GM23248 (cell line): ENCODE measurements at regions not wholly inside any gene's neighbourhood (a gene's known extent, or its start where the extent isn't known, plus 50 kb on each side); places are given as distances from the start of the nearest gene placed in this dataset.

Experiments used
- DNase-seq: peaks from one replicate; pipeline ENCODE4 v3.0.0-alpha.2; 2015
- H2AFZ ChIP-seq: fragments of 200-600 bp; sonication (generic); 2 replicates; pipeline ENCODE4 v1.6.1; 2016; ENCODE audit warnings: antibody characterized with exemption
- H3F3A ChIP-seq: fragments of 200-600 bp; sonication (generic); 2 replicates; pipeline ENCODE4 v1.6.1; 2016; ENCODE audit warnings: mild to moderate bottlenecking, antibody characterized with exemption, mixed run types; ENCODE audit not compliant: insufficient read depth
- H3K27ac ChIP-seq: fragments of 200-600 bp; sonication (generic); 2 replicates; pipeline ENCODE4 v1.5.1; 2016; ENCODE audit warnings: mild to moderate bottlenecking
- H3K27me3 ChIP-seq: fragments of 200-600 bp; sonication (generic); replicated peaks from 2 replicates; pipeline ENCODE4 v1.6.1; 2016; ENCODE audit warnings: mild to moderate bottlenecking; ENCODE audit not compliant: insufficient read depth
- H3K36me3 ChIP-seq: fragments of 200-600 bp; sonication (generic); 2 replicates; pipeline ENCODE4 v1.6.1; 2016; ENCODE audit warnings: low read depth, mild to moderate bottlenecking
- H3K4me1 ChIP-seq: fragments of 200-600 bp; sonication (generic); 2 replicates; pipeline ENCODE4 v1.6.1; 2016; ENCODE audit warnings: mild to moderate bottlenecking; ENCODE audit not compliant: insufficient read depth
- H3K4me2 ChIP-seq: fragments of 200-600 bp; sonication (generic); one replicate; pipeline ENCODE4 v1.6.1; 2016; ENCODE audit warnings: mild to moderate bottlenecking; ENCODE audit not compliant: unreplicated experiment
- H3K4me3 ChIP-seq: fragments of 200-600 bp; sonication (generic); 2 replicates; pipeline ENCODE4 v1.5.1; 2016; ENCODE audit warnings: mild to moderate bottlenecking
- H3K79me2 ChIP-seq: fragments of 200-600 bp; sonication (generic); 2 replicates; pipeline ENCODE4 v1.6.1; 2016; ENCODE audit warnings: mild to moderate bottlenecking; ENCODE audit not compliant: insufficient read depth
- H3K9ac ChIP-seq: fragments of 200-600 bp; sonication (generic); 2 replicates; pipeline ENCODE4 v1.6.1; 2016; ENCODE audit warnings: mild to moderate bottlenecking
- H3K9me2 ChIP-seq: fragments of 200-600 bp; sonication (generic); 2 replicates; pipeline ENCODE4 v1.6.1; 2016; ENCODE audit warnings: mixed run types, mild to moderate bottlenecking, moderate library complexity; ENCODE audit not compliant: insufficient read depth
- H3K9me3 ChIP-seq: fragments of 200-600 bp; sonication (generic); one replicate; pipeline ENCODE4 v1.6.1; 2017; ENCODE audit warnings: low read depth
- H4K20me1 ChIP-seq: fragments of 200-600 bp; sonication (generic); 2 replicates; pipeline ENCODE4 v1.6.0; 2016; ENCODE audit not compliant: insufficient read depth
- EZH2 ChIP-seq: fragments of 200-600 bp; sonication (generic); IDR thresholded peaks from 2 replicates; pipeline ENCODE4 v1.6.1; 2018; ENCODE audit warnings: antibody characterized with exemption, mild to moderate bottlenecking; ENCODE audit not compliant: insufficient read depth, poor library complexity, severe bottlenecking
- EZH2phosphoT487 ChIP-seq: fragments of 200-600 bp; sonication (generic); IDR thresholded peaks from 2 replicates; pipeline ENCODE4 v1.6.1; 2018; ENCODE audit warnings: antibody characterized with exemption, moderate library complexity, mild to moderate bottlenecking, low read depth; ENCODE audit not compliant: insufficient read depth
- WGBS, 2 experiments: methylation state at CpG; one replicate each; pipeline ENCODE4 v1.1.6; 2015 to 2017; ENCODE audit warnings: low lambda C conversion rate in 2 of 2, low coverage in 1 of 2; ENCODE audit errors: missing lambda C conversion rate in 2 of 2; 5-methylcytosine and 5-hydroxymethylcytosine counted together
- in situ Hi-C: fragments of 300-500 bp; cut with MboI; formaldehyde crosslinking; loops from 2 replicates; pipeline ENCODE4 v1.15.0; 2020

- WGBS, 2 experiments: 32 to 64% methylated on average over 1 of the region's 1 CpG
- in situ Hi-C loops: no loop called here
- H4K20me1 ChIP-seq: no peaks in the 10 kb centered on the region
- TF ChIP-seq EZH2phosphoT487: no peak
- no peak for TF ChIP-seq EZH2
- no peak overlapping the region for H3K4me2 ChIP-seq
- 0 out of 2 replicates have a peak, but pooled peaks cover 4% of the 10 kb centered on the region for H3K27me3 ChIP-seq
- no peaks in the 10 kb centered on the region for H3F3A ChIP-seq
- H3K79me2 ChIP-seq: no peaks in the 10 kb centered on the region
- no peak overlapping the region for H3K27ac ChIP-seq
- no peak for DNase-seq
- no peak overlapping the region for H3K9ac ChIP-seq
- H3K9me2 ChIP-seq: no peaks in the 10 kb centered on the region
- no peaks in the 10 kb centered on the region for H3K4me1 ChIP-seq
- H3K36me3 ChIP-seq: no peaks in the 10 kb centered on the region
- no peak overlapping the region for H3K4me3 ChIP-seq
- H3K9me3 ChIP-seq: no peaks in the 10 kb centered on the region
- no peak overlapping the region for H2AFZ ChIP-seq
These were observed 51.2 kb upstream of the ABCC4 start for GRCh38 chr13:95352486-95352885.

GRCh38 chr13:95354156-95354555 lies 52.9 kb upstream of the ABCC4 start:
- H3K9me3 ChIP-seq: no peaks in the 10 kb centered on the region
- DNase-seq: no peak
- H3K4me3 ChIP-seq: no peak overlapping the region
- H3K9me2 ChIP-seq: no peaks in the 10 kb centered on the region
- H3K27ac ChIP-seq: no peak overlapping the region
- H3K4me2 ChIP-seq: no peak overlapping the region
- WGBS, 2 experiments: 62 to 66% methylated on average over 2 of the region's 2 CpGs
- no peaks in the 10 kb centered on the region for H3K36me3 ChIP-seq
- H3K4me1 ChIP-seq: no peaks in the 10 kb centered on the region
- no peak overlapping the region for H3K9ac ChIP-seq
- H4K20me1 ChIP-seq: no peaks in the 10 kb centered on the region
- H3F3A ChIP-seq: no peaks in the 10 kb centered on the region
- in situ Hi-C loops: no loop called here
- no peak for TF ChIP-seq EZH2
- H3K27me3 ChIP-seq: peaks cover 10% of the 10 kb centered on the region; the same call in 1 of the 2 replicates
- no peak overlapping the region for H2AFZ ChIP-seq
- H3K79me2 ChIP-seq: no peaks in the 10 kb centered on the region

GRCh38 chr13:95354680-95355487 lies 53.6 kb upstream of the ABCC4 start:
- Histone ChIP-seq H3K9ac (no peak overlapping the region), H3K27ac (no peak overlapping the region), H3F3A (no peaks in the 10 kb centered on the region), H3K4me3 (no peak overlapping the region), H3K36me3 (no peaks in the 10 kb centered on the region), H3K79me2 (no peaks in the 10 kb centered on the region), H3K27me3 (peaks cover 10% of the 10 kb centered on the region; the same call in 1 of the 2 replicates), H3K4me1 (no peaks in the 10 kb centered on the region), H3K4me2 (no peak overlapping the region), H3K9me3 (no peaks in the 10 kb centered on the region), H4K20me1 (no peaks in the 10 kb centered on the region), H2AFZ (no peak overlapping the region), H3K9me2 (no peaks in the 10 kb centered on the region)
- WGBS, 2 experiments: 14 to 22% methylated on average over 4 of the region's 4 CpGs
- TF ChIP-seq EZH2phosphoT487 (no peak), EZH2 (no peak)
- DNase-seq: no peak
- in situ Hi-C loops: no loop called here

GRCh38 chr13:95355494-95355893 lies 54.2 kb upstream of the ABCC4 start:
- Histone ChIP-seq H3K4me3 (no peak overlapping the region), H3K9ac (no peak overlapping the region), H4K20me1 (no peaks in the 10 kb centered on the region), H3K9me3 (no peaks in the 10 kb centered on the region), H3F3A (no peaks in the 10 kb centered on the region), H3K27me3 (peaks cover 10% of the 10 kb centered on the region; the same call in 1 of the 2 replicates), H2AFZ (no peak overlapping the region), H3K79me2 (no peaks in the 10 kb centered on the region), H3K4me2 (no peak overlapping the region), H3K36me3 (no peaks in the 10 kb centered on the region), H3K27ac (no peak overlapping the region), H3K4me1 (no peaks in the 10 kb centered on the region), H3K9me2 (no peaks in the 10 kb centered on the region)
- 43% methylated on average over 6 of the region's 6 CpGs for WGBS, 2 experiments
- no peak for DNase-seq
- TF ChIP-seq EZH2: no peak
- TF ChIP-seq EZH2phosphoT487: no peak
- in situ Hi-C loops: no loop called here
